ENCODE measurements at regions not wholly inside any gene's neighbourhood (a gene's known extent, or its start where the extent isn't known, plus 50 kb on each side); places are given as distances from the start of the nearest gene placed in this dataset.
"Not testable (repeated sequence)": the region's sequence is repeated elsewhere in the genome, so short reads cannot be mapped to it uniquely, and the experiment has no call there.

GRCh38 chr6:79810185-79810705 is 137.1 kb downstream of the ELOVL4 start:
- no peak for DNase-seq (ENCODE audit: low spot score)

GRCh38 chr6:79808921-79809320 is 138.4 kb downstream of the ELOVL4 start:
- no peak for DNase-seq (ENCODE audit: low spot score)

DNA sequence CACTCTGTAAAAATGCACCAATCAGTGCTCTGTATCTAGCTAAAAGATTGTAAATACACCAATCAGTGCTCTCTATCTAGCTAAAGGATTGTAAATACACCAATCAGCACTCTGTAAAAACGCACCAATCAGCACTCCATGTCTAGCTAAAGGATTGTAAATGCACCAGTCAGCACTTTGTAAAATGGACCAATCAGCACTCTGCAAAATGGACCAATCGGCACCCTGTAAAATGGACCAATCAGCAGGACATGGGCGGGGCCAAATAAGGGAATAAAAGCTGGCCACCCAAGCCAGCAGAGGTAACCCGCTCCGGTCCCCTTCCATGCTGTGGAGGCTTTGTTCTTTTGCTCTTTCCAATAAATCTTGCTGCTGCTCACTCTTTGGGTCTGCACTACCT is 140.7 kb downstream of the ELOVL4 start:
- not testable (repeated sequence) for DNase-seq (ENCODE audit: low spot score)

DNA sequence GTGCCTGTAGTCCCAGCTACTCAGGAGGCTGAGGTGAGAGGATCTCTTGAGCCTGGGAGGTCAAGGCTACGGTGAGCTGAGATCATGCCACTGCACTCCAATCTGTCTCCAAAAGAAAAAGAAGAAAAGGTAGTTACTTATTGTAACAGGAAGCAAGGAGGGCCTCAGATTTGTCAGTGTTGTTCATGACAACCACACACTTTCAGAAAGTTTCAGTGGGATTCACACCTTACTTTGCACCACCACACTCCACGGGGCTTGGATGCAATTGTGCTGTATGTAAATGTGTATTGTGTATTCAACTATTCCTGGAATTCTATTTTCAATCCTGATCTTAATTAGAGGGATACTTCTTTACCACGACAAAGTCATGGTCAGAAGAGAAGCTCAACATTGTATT is 142.6 kb downstream of the ELOVL4 start:
- no peak for DNase-seq (ENCODE audit: low spot score)

DNA sequence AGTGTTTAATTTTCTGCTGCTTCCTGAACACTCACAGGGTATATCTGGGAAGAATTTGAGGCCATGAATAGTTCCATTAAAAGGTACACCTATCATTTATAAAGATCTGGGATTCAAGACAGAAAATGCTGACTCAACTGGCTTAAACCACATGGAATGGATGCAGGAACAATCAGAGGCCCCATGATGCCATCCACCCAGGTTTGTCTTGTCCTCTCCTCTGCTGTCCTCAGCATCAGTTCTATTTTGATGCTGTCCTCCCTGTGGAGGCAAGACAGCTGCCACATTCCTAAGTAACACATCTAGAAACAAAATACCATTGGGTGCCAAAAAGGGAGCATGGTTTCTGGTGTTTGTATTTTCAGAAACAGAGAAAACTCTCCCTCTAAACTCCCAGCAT is 143.4 kb downstream of the ELOVL4 start:
- no peak for DNase-seq (ENCODE audit: low spot score)

GRCh38 chr6:79802657-79803300 is 144.6 kb downstream of the ELOVL4 start:
- no peak for DNase-seq (ENCODE audit: low spot score)

GRCh38 chr6:79801362-79801761 is 146.0 kb downstream of the ELOVL4 start:
- no peak for DNase-seq (ENCODE audit: low spot score)

DNA sequence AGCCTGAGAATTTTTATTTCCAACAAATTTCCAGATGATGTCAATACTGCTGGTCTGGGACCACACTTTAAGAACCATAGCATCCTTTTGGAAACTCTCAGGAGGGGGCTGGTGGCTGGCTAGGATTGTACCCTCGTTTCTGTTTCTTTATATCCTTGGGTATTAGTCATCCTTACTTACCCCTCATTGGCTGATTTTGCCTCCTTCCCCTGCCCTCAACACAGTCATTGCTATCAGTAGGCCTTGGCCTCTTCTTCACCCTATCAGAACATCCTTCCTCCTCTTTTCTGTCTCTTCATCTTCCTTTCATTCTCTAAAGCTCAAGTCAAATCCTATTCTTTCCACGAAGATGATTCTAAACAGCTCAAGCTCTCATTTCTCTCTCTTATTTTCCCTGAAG is 148.5 kb downstream of the ELOVL4 start:
- no peak for DNase-seq (ENCODE audit: low spot score)

- no peak for DNase-seq (ENCODE audit: low spot score)
Observed at GRCh38 chr6:79797912-79798311, 149.4 kb downstream of the ELOVL4 start.

DNA sequence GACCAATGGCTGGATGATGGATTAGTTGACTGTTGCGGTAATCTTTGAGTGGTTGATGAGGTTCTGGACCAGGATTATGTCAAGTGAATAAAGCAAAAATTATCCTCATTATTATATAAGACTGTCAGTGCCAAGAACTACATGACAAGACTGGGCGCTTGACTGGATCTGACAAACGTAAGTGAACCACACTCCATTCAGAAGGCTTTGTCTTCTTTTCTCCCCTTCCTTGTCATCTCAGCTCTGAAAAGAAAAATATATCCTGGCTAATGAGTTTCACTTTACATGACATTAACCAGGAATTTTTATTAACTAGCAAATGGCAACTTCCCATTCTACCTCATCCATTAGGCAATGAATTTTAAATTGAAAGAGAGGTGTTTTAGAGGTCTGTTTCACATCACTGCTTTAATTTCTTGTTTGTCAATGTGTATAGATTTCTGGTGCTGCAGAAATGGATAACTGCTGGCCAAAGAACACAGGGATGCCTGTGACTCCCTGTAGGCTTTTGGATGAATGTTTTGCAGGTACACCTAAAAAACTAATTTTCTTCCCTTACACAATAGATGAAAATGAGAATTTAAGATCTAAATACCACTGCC is 150.1 kb downstream of the ELOVL4 start:
- no peak for DNase-seq (ENCODE audit: low spot score)

DNA sequence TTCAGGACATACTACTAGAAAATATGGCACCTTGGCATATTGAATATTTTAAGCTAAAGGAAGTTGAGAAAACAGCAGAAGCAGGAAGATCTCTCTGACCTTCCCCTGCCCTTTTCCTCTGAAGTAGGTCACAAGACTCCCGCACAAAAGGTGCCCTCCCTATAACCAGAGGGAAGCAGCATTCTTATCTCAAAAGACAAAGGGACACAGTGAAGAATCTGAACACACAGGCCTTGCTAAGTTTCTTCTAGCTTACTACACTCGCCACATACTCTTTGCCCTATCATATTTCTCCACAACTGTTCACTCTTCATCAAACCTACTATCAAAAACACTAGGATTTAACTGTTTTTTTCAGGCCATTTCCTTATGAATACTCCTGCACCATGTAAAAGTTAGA is 151.2 kb downstream of the ELOVL4 start:
- DNase-seq (ENCODE audit: low spot score) = no peak

DNA sequence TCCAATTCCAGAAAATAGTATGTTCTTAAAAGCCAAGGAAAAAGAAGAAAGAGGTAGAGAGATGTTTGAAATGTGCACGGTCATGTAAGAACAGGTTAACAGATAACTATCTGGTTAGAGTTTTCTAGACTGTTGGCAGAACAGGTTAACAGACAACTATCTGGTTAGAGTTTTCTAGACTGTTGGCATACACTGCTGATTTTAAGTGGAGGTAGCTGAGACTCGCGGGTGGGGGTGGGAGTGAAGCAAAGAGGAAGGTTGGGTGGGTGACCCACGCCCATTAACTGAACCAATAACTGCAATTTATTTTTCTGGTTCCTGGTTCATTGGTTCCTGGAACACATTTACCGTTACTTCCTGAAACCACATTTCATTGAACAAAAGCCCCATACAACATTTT is 157.5 kb downstream of the ELOVL4 start:
- no peak for DNase-seq (ENCODE audit: low spot score)

- no peak for DNase-seq (ENCODE audit: low spot score)
Observed at GRCh38 chr6:79788756-79789155, 157.6 kb downstream of the SH3BGRL2 start.

GRCh38 chr6:79787626-79788025 is 156.5 kb downstream of the SH3BGRL2 start:
- no peak for DNase-seq (ENCODE audit: low spot score)

- no peak for DNase-seq (ENCODE audit: low spot score)
Observed at GRCh38 chr6:79784395-79784753, 153.2 kb downstream of the SH3BGRL2 start.

- no peak for DNase-seq (ENCODE audit: low spot score)
Observed at GRCh38 chr6:79783670-79784394, 152.7 kb downstream of the SH3BGRL2 start.

DNA sequence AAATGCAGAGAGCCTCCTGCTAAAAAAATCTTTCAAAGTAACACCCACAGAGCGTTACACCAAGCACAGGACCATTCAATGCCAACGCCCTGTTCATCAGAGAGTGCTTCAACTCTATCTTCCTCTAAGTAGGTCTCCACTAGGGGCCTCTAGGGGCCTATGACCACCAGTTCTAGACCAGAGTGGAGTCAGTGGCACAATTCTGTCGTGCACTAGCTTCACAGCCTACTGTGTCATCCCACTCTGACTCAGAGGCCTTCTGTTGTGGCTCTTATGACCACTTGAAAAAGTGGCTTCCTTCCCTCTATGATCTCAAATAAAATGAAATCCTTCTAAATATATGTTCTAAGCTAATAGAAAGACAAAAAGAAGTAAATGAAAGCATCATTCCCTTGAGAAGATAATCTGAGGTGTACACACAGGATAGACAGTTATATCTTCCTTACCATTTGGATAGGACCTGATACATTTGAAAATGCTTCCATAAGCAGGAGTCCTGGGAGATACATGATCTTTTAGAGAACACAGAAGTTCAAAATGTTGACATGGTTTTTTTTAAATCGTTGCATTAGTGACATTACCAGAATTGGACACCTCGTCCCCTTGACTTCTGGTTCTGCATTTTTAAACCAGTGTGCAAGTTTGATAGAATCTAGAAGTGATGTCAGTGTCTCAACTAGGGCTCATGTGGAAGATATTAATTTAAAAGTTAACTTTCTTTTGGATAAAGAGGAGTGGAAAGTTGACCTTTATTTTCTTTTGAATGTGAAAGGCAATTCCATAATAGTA is 151.9 kb downstream of the SH3BGRL2 start:
- DNase-seq (ENCODE audit: low spot score) = no peak

- no peak for DNase-seq (ENCODE audit: low spot score)
Observed at GRCh38 chr6:79781916-79782315, 150.8 kb downstream of the SH3BGRL2 start.

DNA sequence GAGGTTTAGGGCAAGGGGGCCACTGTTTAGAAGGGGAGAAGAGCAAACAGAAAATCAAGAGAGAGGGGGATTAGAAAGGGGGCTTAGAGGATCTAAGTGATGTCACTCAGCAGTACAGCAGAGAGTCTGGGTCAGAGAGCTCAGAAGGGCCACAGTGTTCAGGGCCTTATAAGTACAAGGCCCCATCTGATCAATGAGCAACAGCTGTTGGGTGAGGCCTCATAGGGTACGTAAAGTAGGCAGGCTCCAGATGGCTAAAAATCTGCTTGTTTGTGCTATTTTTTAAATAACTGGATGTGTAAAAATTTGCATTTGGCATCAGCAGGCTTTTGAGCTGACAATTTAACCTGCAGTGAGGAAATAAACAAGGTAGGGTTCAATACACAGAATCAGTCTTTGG is 149.8 kb downstream of the SH3BGRL2 start:
- DNase-seq (ENCODE audit: low spot score) = no peak

GRCh38 chr6:79778816-79779215 is 147.7 kb downstream of the SH3BGRL2 start:
- DNase-seq (ENCODE audit: low spot score) = no peak

DNA sequence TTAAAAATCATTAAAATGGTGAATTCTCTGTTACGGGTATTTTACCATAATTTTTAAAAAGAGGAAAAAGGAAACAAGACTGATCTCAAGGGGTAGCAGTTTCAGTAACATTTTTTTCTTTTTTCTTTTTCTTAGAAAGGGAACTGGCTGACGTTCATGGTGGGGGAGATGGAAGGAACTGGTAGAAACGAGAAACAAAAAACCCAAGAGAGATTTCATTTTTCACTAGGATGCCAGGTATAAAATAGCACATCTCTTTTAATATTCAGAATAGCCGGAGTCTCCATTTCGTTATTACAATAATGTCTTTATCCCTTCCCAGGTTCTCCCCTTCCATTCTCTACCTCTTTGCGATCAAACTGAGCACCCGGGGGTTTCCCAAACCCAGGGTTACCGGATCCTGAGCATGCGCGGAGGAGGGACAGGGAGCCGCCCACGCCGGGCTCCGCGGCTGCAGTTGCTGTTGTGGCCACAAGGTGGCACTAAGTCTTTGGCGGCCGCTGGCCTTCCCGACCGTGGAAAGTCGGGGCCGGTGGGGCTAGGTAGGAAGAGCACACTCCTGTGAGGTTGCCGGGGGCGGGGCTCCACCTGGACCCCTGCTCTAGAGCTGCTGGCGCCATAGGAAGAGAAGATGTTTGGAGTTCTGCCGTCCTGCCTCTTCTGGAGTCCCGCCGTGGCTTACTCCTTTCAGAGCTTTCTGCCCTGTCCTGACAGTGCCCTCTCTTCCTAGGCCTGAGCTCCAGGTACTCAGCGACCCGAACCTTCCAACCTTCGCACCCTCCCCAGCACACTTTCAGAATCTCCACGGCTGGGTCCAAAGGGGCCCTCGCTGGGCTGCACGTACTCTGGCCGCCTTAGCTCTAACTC is 146.8 kb downstream of the SH3BGRL2 start:
- peak; percentile 88 for DNase-seq (ENCODE audit: low spot score)

- no peak for DNase-seq (ENCODE audit: low spot score)
Observed at GRCh38 chr6:79776076-79776475, 144.9 kb downstream of the SH3BGRL2 start.
